Ishikawa (cell line): ENCODE measurements at regions not wholly inside any gene's neighbourhood (a gene's known extent, or its start where the extent isn't known, plus 50 kb on each side); places are given as distances from the start of the nearest gene placed in this dataset.

Experiments used
- CEBPB ChIP-seq: IDR thresholded peaks from 2 replicates; pipeline ENCODE4 v1.6.1; 2012
- CREB1 ChIP-seq: IDR thresholded peaks from 2 replicates; pipeline ENCODE4 v1.6.1; 2012; ENCODE audit warnings: low read depth
- EGR1 ChIP-seq: IDR thresholded peaks from 2 replicates; pipeline ENCODE4 v1.6.1; 2012
- EP300 ChIP-seq: IDR thresholded peaks from 2 replicates; pipeline ENCODE4 v1.6.1; 2012; ENCODE audit warnings: borderline replicate concordance
- FOXM1 ChIP-seq: IDR thresholded peaks from 2 replicates; pipeline ENCODE4 v1.6.1; 2012; ENCODE audit warnings: low read depth, borderline replicate concordance
- NFIC ChIP-seq: IDR thresholded peaks from 2 replicates; pipeline ENCODE4 v1.6.1; 2012
- RAD21 ChIP-seq: IDR thresholded peaks from 2 replicates; pipeline ENCODE4 v1.6.1; 2012; ENCODE audit warnings: low read depth
- TAF1 ChIP-seq: IDR thresholded peaks from 2 replicates; pipeline ENCODE4 v1.6.1; 2012; ENCODE audit warnings: low read depth, mild to moderate bottlenecking
- TCF12 ChIP-seq: IDR thresholded peaks from 2 replicates; pipeline ENCODE4 v1.6.1; 2012; ENCODE audit warnings: low read depth
- TEAD4 ChIP-seq: IDR thresholded peaks from 2 replicates; pipeline ENCODE4 v1.6.1; 2012
- YY1 ChIP-seq: IDR thresholded peaks from 2 replicates; pipeline ENCODE4 v1.6.1; 2012; ENCODE audit warnings: low read depth
- ZBTB7A ChIP-seq: IDR thresholded peaks from 2 replicates; pipeline ENCODE4 v1.6.1; 2012; ENCODE audit warnings: low read depth
- TF ChIP-seq, protein P1 (sequence below): IDR thresholded peaks from 2 replicates; pipeline ENCODE4 v1.6.1; 2012
- TF ChIP-seq, protein P2 (sequence below): IDR thresholded peaks from 2 replicates; pipeline ENCODE4 v1.6.1; 2012
- TF ChIP-seq, protein P3 (sequence below): IDR thresholded peaks from 2 replicates; pipeline ENCODE4 v1.6.1; 2012; ENCODE audit warnings: low read depth, mild to moderate bottlenecking

DNA sequence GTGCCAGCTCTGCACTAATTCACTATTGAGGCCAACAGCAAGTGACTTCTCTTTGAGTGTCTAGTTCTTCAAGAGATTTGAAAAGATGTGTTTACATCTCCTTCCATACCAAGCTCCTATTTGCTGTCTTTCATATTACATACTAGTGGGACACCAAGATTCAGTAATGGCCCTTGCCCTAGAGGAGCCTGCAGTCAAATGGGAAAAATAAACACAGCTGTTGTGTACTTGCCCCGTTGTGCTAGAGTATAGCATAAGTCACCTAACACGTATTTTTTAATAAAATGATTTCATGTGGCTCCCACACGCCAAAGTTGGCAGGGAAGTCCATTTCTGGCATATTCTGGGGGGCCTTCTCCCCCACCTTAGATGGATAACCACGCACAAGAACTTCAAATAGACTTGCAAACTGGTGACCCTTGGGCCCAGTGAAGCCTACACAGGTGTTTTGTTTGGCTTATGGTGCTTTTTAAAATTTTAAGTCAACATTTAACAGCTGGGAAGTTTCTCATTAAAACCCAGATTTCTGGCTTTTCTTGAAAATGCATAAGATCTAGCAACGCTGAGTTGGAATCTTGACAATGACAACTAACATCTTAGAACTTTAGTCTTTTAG is 95.3 kb upstream of the LPP start:
- TF ChIP-seq TCF12 = no peak
- TF ChIP-seq, protein P1, sequence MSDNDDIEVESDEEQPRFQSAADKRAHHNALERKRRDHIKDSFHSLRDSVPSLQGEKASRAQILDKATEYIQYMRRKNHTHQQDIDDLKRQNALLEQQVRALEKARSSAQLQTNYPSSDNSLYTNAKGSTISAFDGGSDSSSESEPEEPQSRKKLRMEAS = no peak
- TF ChIP-seq TEAD4 = no peak
- no peak for TF ChIP-seq CREB1
- no peak for TF ChIP-seq NFIC
- TF ChIP-seq YY1 = no peak
- TF ChIP-seq RAD21 = no peak
- TF ChIP-seq, protein P2, sequence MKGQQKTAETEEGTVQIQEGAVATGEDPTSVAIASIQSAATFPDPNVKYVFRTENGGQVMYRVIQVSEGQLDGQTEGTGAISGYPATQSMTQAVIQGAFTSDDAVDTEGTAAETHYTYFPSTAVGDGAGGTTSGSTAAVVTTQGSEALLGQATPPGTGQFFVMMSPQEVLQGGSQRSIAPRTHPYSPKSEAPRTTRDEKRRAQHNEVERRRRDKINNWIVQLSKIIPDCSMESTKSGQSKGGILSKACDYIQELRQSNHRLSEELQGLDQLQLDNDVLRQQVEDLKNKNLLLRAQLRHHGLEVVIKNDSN = no peak
- TF ChIP-seq EGR1 = no peak
- TF ChIP-seq EP300 = no peak
- TF ChIP-seq ZBTB7A = no peak
- TF ChIP-seq FOXM1 = no peak
- TF ChIP-seq CEBPB = no peak
- TF ChIP-seq, protein P3, sequence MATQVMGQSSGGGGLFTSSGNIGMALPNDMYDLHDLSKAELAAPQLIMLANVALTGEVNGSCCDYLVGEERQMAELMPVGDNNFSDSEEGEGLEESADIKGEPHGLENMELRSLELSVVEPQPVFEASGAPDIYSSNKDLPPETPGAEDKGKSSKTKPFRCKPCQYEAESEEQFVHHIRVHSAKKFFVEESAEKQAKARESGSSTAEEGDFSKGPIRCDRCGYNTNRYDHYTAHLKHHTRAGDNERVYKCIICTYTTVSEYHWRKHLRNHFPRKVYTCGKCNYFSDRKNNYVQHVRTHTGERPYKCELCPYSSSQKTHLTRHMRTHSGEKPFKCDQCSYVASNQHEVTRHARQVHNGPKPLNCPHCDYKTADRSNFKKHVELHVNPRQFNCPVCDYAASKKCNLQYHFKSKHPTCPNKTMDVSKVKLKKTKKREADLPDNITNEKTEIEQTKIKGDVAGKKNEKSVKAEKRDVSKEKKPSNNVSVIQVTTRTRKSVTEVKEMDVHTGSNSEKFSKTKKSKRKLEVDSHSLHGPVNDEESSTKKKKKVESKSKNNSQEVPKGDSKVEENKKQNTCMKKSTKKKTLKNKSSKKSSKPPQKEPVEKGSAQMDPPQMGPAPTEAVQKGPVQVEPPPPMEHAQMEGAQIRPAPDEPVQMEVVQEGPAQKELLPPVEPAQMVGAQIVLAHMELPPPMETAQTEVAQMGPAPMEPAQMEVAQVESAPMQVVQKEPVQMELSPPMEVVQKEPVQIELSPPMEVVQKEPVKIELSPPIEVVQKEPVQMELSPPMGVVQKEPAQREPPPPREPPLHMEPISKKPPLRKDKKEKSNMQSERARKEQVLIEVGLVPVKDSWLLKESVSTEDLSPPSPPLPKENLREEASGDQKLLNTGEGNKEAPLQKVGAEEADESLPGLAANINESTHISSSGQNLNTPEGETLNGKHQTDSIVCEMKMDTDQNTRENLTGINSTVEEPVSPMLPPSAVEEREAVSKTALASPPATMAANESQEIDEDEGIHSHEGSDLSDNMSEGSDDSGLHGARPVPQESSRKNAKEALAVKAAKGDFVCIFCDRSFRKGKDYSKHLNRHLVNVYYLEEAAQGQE = no peak
- no peak for TF ChIP-seq TAF1

DNA sequence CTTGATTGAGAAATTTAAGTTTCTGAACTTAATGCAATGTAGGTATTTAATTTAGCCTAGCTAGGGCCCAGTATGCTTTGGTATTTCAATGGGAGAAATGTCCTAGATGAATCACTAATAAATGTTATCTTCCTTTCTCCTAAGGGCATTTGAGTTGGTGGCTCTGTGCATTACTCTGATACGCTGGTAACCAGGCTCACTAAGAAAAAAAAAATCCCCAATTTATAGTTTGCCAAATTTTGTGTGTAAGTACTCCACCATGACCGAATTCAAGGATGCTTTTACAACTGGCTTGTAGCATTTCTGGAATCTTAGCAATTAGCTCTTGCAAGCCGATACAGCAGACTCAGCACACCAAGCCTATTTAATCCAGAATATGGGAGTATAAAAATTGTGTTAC is 94.6 kb upstream of the LPP start:
- TF ChIP-seq, protein P1 = no peak
- TF ChIP-seq TEAD4 (no peak), RAD21 (no peak), YY1 (no peak), CREB1 (no peak), CEBPB (no peak), EGR1 (no peak), EP300 (no peak), ZBTB7A (no peak), NFIC (no peak), TAF1 (no peak), FOXM1 (no peak), TCF12 (no peak)
- TF ChIP-seq, protein P2 = no peak
- TF ChIP-seq, protein P3 = no peak

DNA sequence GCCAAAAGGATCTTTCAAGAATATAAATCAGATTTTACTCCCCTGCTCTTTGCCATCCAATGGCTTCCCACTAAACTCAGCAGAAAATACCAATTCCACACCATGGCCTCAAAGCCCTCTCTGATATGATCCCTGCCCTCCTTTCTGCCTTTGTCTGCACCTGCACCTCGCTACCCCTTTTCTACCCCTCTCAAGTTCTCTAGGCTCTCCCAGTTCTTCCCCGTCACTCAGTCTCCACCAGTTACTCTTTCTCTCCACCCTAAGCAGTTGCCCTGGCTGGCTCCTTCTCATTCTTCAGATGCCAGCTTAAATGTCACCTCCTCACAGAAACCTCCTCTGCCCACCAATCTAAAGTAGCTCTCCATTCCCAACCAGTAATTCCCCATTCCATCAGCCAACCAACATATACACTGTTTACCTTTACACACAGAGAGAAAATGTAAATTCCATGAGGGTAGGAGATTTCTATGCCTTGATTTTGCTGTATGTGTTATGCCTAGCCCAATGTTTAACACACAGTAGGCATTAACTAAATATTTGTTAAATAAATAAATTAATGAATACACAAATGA is 93.6 kb upstream of the LPP start:
- TF ChIP-seq TCF12 (no peak), NFIC (no peak), YY1 (no peak), EGR1 (no peak), TEAD4 (no peak), ZBTB7A (no peak), CREB1 (no peak), CEBPB (no peak), EP300 (no peak), FOXM1 (no peak), RAD21 (no peak), TAF1 (no peak)
- TF ChIP-seq, protein P3 = no peak
- TF ChIP-seq, protein P1 = no peak
- TF ChIP-seq, protein P2 = no peak
